SK-N-SH (cell line): ENCODE measurements at regions not wholly inside any gene's neighbourhood (a gene's known extent, or its start where the extent isn't known, plus 50 kb on each side); places are given as distances from the start of the nearest gene placed in this dataset.

Experiments
- CTCF ChIA-PET: fragments of 300-600, 350-600 bp; formaldehyde crosslinking; extraction: SDS; loops from one replicate; lab custom pipeline; 2021; lab: Yijun Ruan, JAX
- POLR2A ChIA-PET: fragments of 350-600 bp; sonication (Branson Sonifier 250); formaldehyde crosslinking; extraction: SDS; loops from one replicate; lab custom pipeline; 2020; ENCODE audit warnings: antibody characterized with exemption, inconsistent platforms; lab: Yijun Ruan, JAX
- DNase-seq: peaks from one replicate; pipeline ENCODE4 v3.0.0; 2012
- H2AFZ ChIP-seq: fragments of 200-600 bp; sonication (generic); 2 replicates; pipeline ENCODE4 v1.8.1; 2016; ENCODE audit warnings: antibody characterized with exemption, mild to moderate bottlenecking, low read depth
- H3F3A ChIP-seq: fragments of 200-600 bp; sonication (generic); replicated peaks from 2 replicates; pipeline ENCODE3; 2016; ENCODE audit warnings: antibody characterized with exemption, mild to moderate bottlenecking; ENCODE audit not compliant: insufficient read depth
- H3K27ac ChIP-seq, 2 experiments: fragments of 200-500 bp in 1 of 2; fragments of 200-600 bp in 1 of 2; sonication (Bioruptor generic) in 1 of 2; sonication (generic), shearing (Covaris generic) in 1 of 2; 2 replicates each; pipeline versions ENCODE4 v1.5.1 to v1.6.1; 2014 to 2016; ENCODE audit warnings: low read depth in 2 of 2, inconsistent platforms in 1 of 2, low read length in 1 of 2, mild to moderate bottlenecking in 1 of 2, mixed read lengths in 1 of 2
- H3K27me3 ChIP-seq: fragments of 200-600 bp; sonication (generic), shearing (Covaris generic); 2 replicates; pipeline ENCODE4 v1.6.1; 2016; ENCODE audit warnings: mixed run types; ENCODE audit not compliant: insufficient read depth
- H3K36me3 ChIP-seq, 2 experiments: fragments of 200-500 bp in 1 of 2; fragments of 200-600 bp in 1 of 2; sonication (Bioruptor generic) in 1 of 2; sonication (generic) in 1 of 2; replicated peaks in 1 of 2; 2 replicates each; pipeline versions ENCODE3 to v1.5.1; 2014 to 2016; ENCODE audit warnings: low read length in 1 of 2, mild to moderate bottlenecking in 1 of 2; ENCODE audit not compliant: insufficient read depth in 2 of 2, control insufficient read depth in 1 of 2
- H3K4me1 ChIP-seq, 2 experiments: fragments of 200-500 bp in 1 of 2; fragments of 200-600 bp in 1 of 2; sonication (Bioruptor generic) in 1 of 2; sonication (generic), shearing (Covaris generic) in 1 of 2; 2 replicates each; pipeline versions ENCODE4 v1.5.1 to v1.6.1; 2014 to 2016; ENCODE audit warnings: low read depth in 1 of 2, low read length in 1 of 2, mixed run types in 1 of 2; ENCODE audit not compliant: insufficient read depth in 2 of 2, control insufficient read depth in 1 of 2
- H3K4me2 ChIP-seq: fragments of 200-600 bp; sonication (generic), shearing (Covaris generic); 2 replicates; pipeline ENCODE4 v1.6.1; 2017; ENCODE audit warnings: mixed run types
- H3K4me3 ChIP-seq, 2 experiments: fragments of 200-500 bp in 1 of 2; fragments of 200-600 bp in 1 of 2; sonication (Bioruptor generic) in 1 of 2; sonication (generic), shearing (Covaris generic) in 1 of 2; 2 replicates each; pipeline versions ENCODE4 v1.5.1 to v1.8.1; 2014 to 2016; ENCODE audit warnings: low read depth in 2 of 2, inconsistent platforms in 1 of 2, low read length in 1 of 2, mild to moderate bottlenecking in 1 of 2, mixed read lengths in 1 of 2, moderate library complexity in 1 of 2
- H3K79me2 ChIP-seq: fragments of 200-600 bp; sonication (generic); 2 replicates; pipeline ENCODE4 v1.8.1; 2017; ENCODE audit warnings: mild to moderate bottlenecking; ENCODE audit not compliant: insufficient read depth
- H3K9ac ChIP-seq: fragments of 200-600 bp; sonication (generic); 2 replicates; pipeline ENCODE4 v1.6.1; 2017; ENCODE audit warnings: mixed run types
- H3K9me2 ChIP-seq: fragments of 200-600 bp; sonication (generic); 2 replicates; pipeline ENCODE4 v1.6.1; 2017; ENCODE audit warnings: mixed run types
- H3K9me3 ChIP-seq: fragments of 200-600 bp; sonication (generic); 2 replicates; pipeline ENCODE4 v1.6.1; 2017; ENCODE audit warnings: mixed run types, mild to moderate bottlenecking, moderate library complexity
- H4K20me1 ChIP-seq: fragments of 200-600 bp; sonication (generic); 2 replicates; pipeline ENCODE4 v1.6.1; 2017; ENCODE audit warnings: mild to moderate bottlenecking, mixed run types; ENCODE audit not compliant: insufficient read depth
- CHD2 ChIP-seq: fragments of 150-350 bp; IDR thresholded peaks from 2 replicates; pipeline ENCODE4 v1.6.1; 2018; ENCODE audit warnings: low read length; ENCODE audit not compliant: partially characterized antibody
- CTCF ChIP-seq: fragments of 200-600 bp; sonication (generic); IDR thresholded peaks from 2 replicates; pipeline ENCODE4 v1.6.1; 2017; ENCODE audit warnings: antibody characterized with exemption, mild to moderate bottlenecking, moderate library complexity
- EP300 ChIP-seq, 2 experiments: IDR thresholded peaks; 2 replicates each; pipeline versions ENCODE4 v1.4.0 to v1.6.1; 2012; ENCODE audit warnings: borderline replicate concordance in 1 of 2, low read depth in 1 of 2, low read length in 1 of 2
- EZH2phosphoT487 ChIP-seq: fragments of 200-600 bp; sonication (generic); IDR thresholded peaks from 2 replicates; pipeline ENCODE4 v1.6.1; 2017; ENCODE audit warnings: low read depth, mixed run types, mild to moderate bottlenecking, antibody characterized with exemption, moderate library complexity, borderline replicate concordance
- FOSL2 ChIP-seq: IDR thresholded peaks from 2 replicates; pipeline ENCODE4 v1.4.0; 2012; ENCODE audit warnings: low read depth, mild to moderate bottlenecking, moderate library complexity, borderline replicate concordance
- FOXJ3 ChIP-seq: sonication (generic); formaldehyde crosslinking; IDR thresholded peaks from 2 replicates; pipeline ENCODE4 v1.5.1; 2020; ENCODE audit warnings: mild to moderate bottlenecking, missing genetic modification reagents
- FOXM1 ChIP-seq: IDR thresholded peaks from 2 replicates; pipeline ENCODE4 v1.4.0; 2012; ENCODE audit warnings: low read depth, mild to moderate bottlenecking
- GABPA ChIP-seq: IDR thresholded peaks from 2 replicates; pipeline ENCODE4 v1.4.0; 2012; ENCODE audit warnings: low read depth, mild to moderate bottlenecking
- GATA2 ChIP-seq: sonication (generic); formaldehyde crosslinking; IDR thresholded peaks from 2 replicates; pipeline ENCODE4 v1.5.0; 2020; ENCODE audit warnings: mild to moderate bottlenecking, missing genetic modification reagents
- IRF3 ChIP-seq: fragments of 150-350 bp; IDR thresholded peaks from 2 replicates; pipeline ENCODE4 v1.6.1; 2016; ENCODE audit warnings: mild to moderate bottlenecking, low read depth, low read length
- JUND ChIP-seq: IDR thresholded peaks from 2 replicates; pipeline ENCODE4 v1.4.0; 2012
- MAX ChIP-seq: IDR thresholded peaks from 2 replicates; pipeline ENCODE4 v1.4.0; 2012; ENCODE audit warnings: low read depth
- MXI1 ChIP-seq: IDR thresholded peaks from 2 replicates; pipeline ENCODE4 v1.6.1; 2012; ENCODE audit warnings: mild to moderate bottlenecking, low read depth, low read length, improper control_type of control experiment
- NFIC ChIP-seq: IDR thresholded peaks from 2 replicates; pipeline ENCODE4 v1.4.0; 2012; ENCODE audit warnings: borderline replicate concordance
- NRF1 ChIP-seq: IDR thresholded peaks from 2 replicates; pipeline ENCODE4 v1.6.1; 2012; ENCODE audit warnings: low read depth, mild to moderate bottlenecking, low read length
- RAD21 ChIP-seq: IDR thresholded peaks from 2 replicates; pipeline ENCODE4 v1.6.1; 2012; ENCODE audit warnings: mild to moderate bottlenecking, low read length
- RFX5 ChIP-seq: IDR thresholded peaks from 2 replicates; pipeline ENCODE4 v1.6.1; 2012; ENCODE audit warnings: mild to moderate bottlenecking, improper control_type of control experiment, low read length
- RXRA ChIP-seq: IDR thresholded peaks from 2 replicates; pipeline ENCODE4 v1.4.0; 2012; ENCODE audit warnings: low read depth, mild to moderate bottlenecking, borderline replicate concordance
- SIN3A ChIP-seq: IDR thresholded peaks from 2 replicates; pipeline ENCODE4 v1.6.1; 2012; ENCODE audit warnings: low read depth, mild to moderate bottlenecking, low read length, moderate library complexity, borderline replicate concordance
- SMC3 ChIP-seq: IDR thresholded peaks from 2 replicates; pipeline ENCODE4 v1.6.1; 2012; ENCODE audit warnings: low read depth, low read length, improper control_type of control experiment
- TAF1 ChIP-seq: IDR thresholded peaks from 2 replicates; pipeline ENCODE4 v1.6.1; 2012; ENCODE audit warnings: low read depth, mild to moderate bottlenecking, low read length, moderate library complexity, borderline replicate concordance
- TCF12 ChIP-seq: IDR thresholded peaks from 2 replicates; pipeline ENCODE4 v1.4.0; 2012
- TEAD4 ChIP-seq: IDR thresholded peaks from 2 replicates; pipeline ENCODE4 v1.4.0; 2012; ENCODE audit warnings: mild to moderate bottlenecking, borderline replicate concordance; ENCODE audit not compliant: insufficient read depth
- USF1 ChIP-seq: IDR thresholded peaks from 2 replicates; pipeline ENCODE4 v1.4.0; 2012; ENCODE audit warnings: low read depth, borderline replicate concordance
- USF2 ChIP-seq: fragments of 150-350 bp; IDR thresholded peaks from 2 replicates; pipeline ENCODE4 v1.6.1; 2017; ENCODE audit warnings: antibody characterized with exemption, low read length, low read depth, borderline replicate concordance
- ZBTB33 ChIP-seq: IDR thresholded peaks from 2 replicates; pipeline ENCODE4 v1.4.0; 2012; ENCODE audit warnings: low read depth, borderline replicate concordance
- WGBS: methylation state at CpG from one replicate; pipeline ENCODE4 v1.1.6; 2017; ENCODE audit warnings: low lambda C conversion rate; 5-methylcytosine and 5-hydroxymethylcytosine counted together

GRCh38 chr5:110054240-110054639 lies 364.5 kb downstream of the MAN2A1 start:
- Histone ChIP-seq H3K9me3 (no peaks in the 10 kb centered on the region), H3K9me2 (no peaks in the 10 kb centered on the region), H3K9ac (no peak overlapping the region), H3K27ac (no peak overlapping the region; a peak in 1 of 4 replicates), H3K27me3 (no peaks in the 10 kb centered on the region), H3K4me3 (no peak overlapping the region), H3K36me3 (no peaks in the 10 kb centered on the region), H4K20me1 (no peaks in the 10 kb centered on the region), H2AFZ (no peak overlapping the region), H3F3A (peaks cover 2% of the 10 kb centered on the region), H3K4me2 (no peak overlapping the region), H3K79me2 (no peaks in the 10 kb centered on the region), H3K4me1 (peaks cover 7 to 8% of the 10 kb centered on the region in 2 experiments; a peak in 3 of 4 replicates)
- ChIA-PET POLR2A (no interaction called here), CTCF (interaction anchor here (1.3 kb wide), 1 partner anchor 18 kb away, joined by 3 read pairs; no protein-coding TSS in a partner anchor)
- 33% methylated on average over 2 of the region's 2 CpGs for WGBS
- peak; percentile 10 for DNase-seq
- TF ChIP-seq TCF12 (peak; percentile 72), RAD21 (no peak; the same call in 1 of the 2 replicates), FOSL2 (no peak), NRF1 (no peak), CHD2 (no peak), NFIC (peak; percentile 99), SIN3A (0 out of 2 replicates have a peak, but pooled peaks have one; percentile 49), EZH2phosphoT487 (no peak), SMC3 (no peak), ZBTB33 (no peak), GATA2 (no peak), TAF1 (no peak), FOXM1 (no peak), USF1 (no peak), TEAD4 (no peak), CTCF (peak; percentile 39; the same call in 1 of the 2 replicates), FOXJ3 (CRISPR knock-in tag) (no peak), USF2 (no peak), RFX5 (no peak), JUND (peak; percentile 58), GABPA (no peak), RXRA (no peak), MAX (no peak), EP300 (IDR thresholded peaks at IDR 0.05; ENCODE audit: borderline replicate concordance in 1 of 2, low read depth in 1 of 2, low read length in 1 of 2) (peak in 1 of 2 experiments; percentile 40; a peak in 1 of 4 replicates), IRF3 (no peak), MXI1 (no peak)
